A549 (cell line): ENCODE measurements at regions not wholly inside any gene's neighbourhood (a gene's known extent, or its start where the extent isn't known, plus 50 kb on each side); places are given as distances from the start of the nearest gene placed in this dataset.

Source experiments
- ATAC-seq, 2 experiments: fragments of 200-7000 bp in 1 of 2; fragments of >200 bp in 1 of 2; cut with Nextera tagmentation in 1 of 2; cut with Tn5 transposase in 1 of 2; 3 replicates each; pipeline versions ENCODE4 v1.8.0 to v1.9.1; 2018 to 2020; ENCODE audit warnings: mild to moderate bottlenecking in 1 of 2, moderate library complexity in 1 of 2
- CTCF ChIA-PET: fragments of 300-600 bp; sonication (Branson Sonifier 250); formaldehyde crosslinking; extraction: SDS; loops from one replicate; lab custom pipeline; 2021; ENCODE audit warnings: antibody characterized with exemption, inconsistent platforms; lab: Yijun Ruan, JAX
- POLR2A ChIA-PET: fragments of 350-600 bp; formaldehyde crosslinking; extraction: SDS; loops from one replicate; lab custom pipeline; 2021; ENCODE audit warnings: antibody characterized with exemption, inconsistent platforms; lab: Yijun Ruan, JAX
- DNase-seq, 2 experiments: peaks; one replicate each; pipeline versions ENCODE4 v3.0.0 to v3.0.0-alpha.2; 2011 to 2016; ENCODE audit warnings: low read depth in 1 of 2, low spot score in 1 of 2
- FAIRE-seq: peaks from 2 replicates; lab custom pipeline; 2011; peaks lifted over from hg19 to GRCh38; lab: Jason Lieb, UNC
- H3K27ac ChIP-seq, 2 experiments: fragments of >200 bp; sonication (Bioruptor Twin); formaldehyde crosslinking; 3 replicates each; pipeline ENCODE4 v1.5.1; 2016 to 2017
- H3K4me1 ChIP-seq: fragments of >200 bp; sonication (Bioruptor Twin); formaldehyde crosslinking; 3 replicates; pipeline ENCODE4 v1.6.1; 2016
- H3K4me2 ChIP-seq: fragments of >200 bp; sonication (Bioruptor Twin); formaldehyde crosslinking; 3 replicates; pipeline ENCODE4 v1.6.1; 2016
- H3K4me3 ChIP-seq: fragments of >200 bp; sonication (Bioruptor Twin); formaldehyde crosslinking; 3 replicates; pipeline ENCODE4 v1.5.1; 2016
- H3K9me3 ChIP-seq: fragments of >200 bp; sonication (Bioruptor Twin); formaldehyde crosslinking; 3 replicates; pipeline ENCODE4 v1.6.1; 2016
- BHLHE40 ChIP-seq: IDR thresholded peaks from 2 replicates; pipeline ENCODE4 v1.6.1; 2012; ENCODE audit warnings: low read depth, low read length, inconsistent platforms
- CEBPB ChIP-seq, 2 experiments: fragments of >200 bp in 1 of 2; sonication (Bioruptor Twin) in 1 of 2; formaldehyde crosslinking in 1 of 2; IDR thresholded peaks; 2 replicates each; pipeline ENCODE4 v1.6.1; 2012 to 2016
- CHD4 ChIP-seq: fragments of 200-600 bp; sonication (generic); IDR thresholded peaks from 2 replicates; pipeline ENCODE4 v1.6.1; 2016; ENCODE audit warnings: antibody characterized with exemption, mild to moderate bottlenecking, borderline replicate concordance
- EP300 ChIP-seq, 2 experiments: fragments of >200 bp; sonication (Bioruptor Twin); formaldehyde crosslinking; IDR thresholded peaks; 2 replicates in 1 of 2; 3 replicates in 1 of 2; pipeline ENCODE4 v1.6.1; 2016 to 2017
- HDAC2 ChIP-seq: fragments of 200-600 bp; sonication (generic); IDR thresholded peaks from 2 replicates; pipeline ENCODE4 v1.6.1; 2016
- HEYL ChIP-seq: fragments of 250-450 bp; sonication (Bioruptor Pico); IDR thresholded peaks from 2 replicates; pipeline ENCODE4 v1.8.0; 2021; ENCODE audit warnings: mild to moderate bottlenecking, moderate library complexity
- HOXA7 ChIP-seq: fragments of 250-450 bp; sonication (Bioruptor Pico); IDR thresholded peaks from 2 replicates; pipeline ENCODE4 v1.5.0; 2020; ENCODE audit warnings: mild to moderate bottlenecking, moderate library complexity
- HOXB5 ChIP-seq: fragments of 250-450 bp; sonication (Bioruptor Pico); IDR thresholded peaks from 2 replicates; pipeline ENCODE4 v1.5.0; 2020; ENCODE audit warnings: mild to moderate bottlenecking, moderate library complexity
- JUNB ChIP-seq: fragments of >200 bp; sonication (Bioruptor Twin); formaldehyde crosslinking; IDR thresholded peaks from 2 replicates; pipeline ENCODE4 v1.6.1; 2016
- MAZ ChIP-seq: fragments of 150-350 bp; IDR thresholded peaks from 2 replicates; pipeline ENCODE4 v1.6.1; 2014; ENCODE audit warnings: antibody characterized with exemption, low read depth, low read length, borderline replicate concordance
- POLR2AphosphoS2 ChIP-seq: conservative IDR thresholded peaks from 2 replicates; pipeline ENCODE4 v1.6.1; 2012; ENCODE audit warnings: low read length, improper control_type of control experiment, inconsistent platforms
- RNF2 ChIP-seq: fragments of 200-600 bp; sonication (generic); IDR thresholded peaks from 2 replicates; pipeline ENCODE4 v1.6.1; 2016; ENCODE audit warnings: low read depth, mild to moderate bottlenecking, antibody characterized with exemption, moderate library complexity, borderline replicate concordance
- ZFP36 ChIP-seq: fragments of 450-650 bp; IDR thresholded peaks from 2 replicates; pipeline ENCODE4 v1.6.1; 2014; ENCODE audit warnings: borderline replicate concordance; ENCODE audit not compliant: partially characterized antibody
- whole genome bisulfite sequencing: methylation state at CpG from one replicate; pipeline ENCODE4 v1.1.6; 2017; ENCODE audit errors: missing lambda C conversion rate; 5-methylcytosine and 5-hydroxymethylcytosine counted together
- TF ChIP-seq, protein P1 (sequence below): fragments of 200-600 bp; sonication (generic); IDR thresholded peaks from 2 replicates; pipeline ENCODE4 v1.6.1; 2016; ENCODE audit warnings: antibody characterized with exemption, mild to moderate bottlenecking, moderate library complexity
- TF ChIP-seq, protein P2 (sequence below): fragments of >200 bp; sonication (Bioruptor Twin); formaldehyde crosslinking; IDR thresholded peaks from 3 replicates; pipeline ENCODE4 v1.5.1; 2016
- TF ChIP-seq, protein P3 (sequence below): fragments of >200 bp; sonication (Bioruptor Twin); formaldehyde crosslinking; IDR thresholded peaks from 2 replicates; pipeline ENCODE4 v1.6.1; 2016

DNA sequence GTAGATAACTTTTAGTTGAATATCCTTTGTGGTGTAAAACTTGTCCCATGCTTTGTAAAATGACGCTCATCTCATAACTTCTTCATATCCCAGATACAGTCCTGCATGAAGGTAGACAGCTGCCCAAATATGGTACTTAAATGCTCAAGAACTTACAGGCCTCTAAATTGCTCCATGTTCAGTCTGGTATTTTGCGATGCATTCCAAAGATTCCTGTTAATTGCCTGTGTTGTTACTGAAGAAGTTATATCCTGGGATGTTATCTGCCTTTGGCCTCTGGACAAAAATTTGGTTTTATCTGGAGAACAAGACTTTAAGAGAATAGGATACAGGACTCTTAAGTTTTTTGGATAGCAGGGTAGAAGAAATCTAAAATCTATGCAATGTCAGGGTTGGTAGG is 473.0 kb downstream of the PCNX1 start:
- Histone ChIP-seq H3K4me1 (no peaks in the 10 kb centered on the region), H3K4me2 (no peak overlapping the region), H3K4me3 (no peak overlapping the region), H3K9me3 (no peaks in the 10 kb centered on the region), H3K27ac (no peak overlapping the region)
- TF ChIP-seq HDAC2 (no peak), EP300 (IDR thresholded peaks at IDR 0.05) (no peak), RNF2 (no peak), BHLHE40 (no peak)
- TF ChIP-seq, protein P1, sequence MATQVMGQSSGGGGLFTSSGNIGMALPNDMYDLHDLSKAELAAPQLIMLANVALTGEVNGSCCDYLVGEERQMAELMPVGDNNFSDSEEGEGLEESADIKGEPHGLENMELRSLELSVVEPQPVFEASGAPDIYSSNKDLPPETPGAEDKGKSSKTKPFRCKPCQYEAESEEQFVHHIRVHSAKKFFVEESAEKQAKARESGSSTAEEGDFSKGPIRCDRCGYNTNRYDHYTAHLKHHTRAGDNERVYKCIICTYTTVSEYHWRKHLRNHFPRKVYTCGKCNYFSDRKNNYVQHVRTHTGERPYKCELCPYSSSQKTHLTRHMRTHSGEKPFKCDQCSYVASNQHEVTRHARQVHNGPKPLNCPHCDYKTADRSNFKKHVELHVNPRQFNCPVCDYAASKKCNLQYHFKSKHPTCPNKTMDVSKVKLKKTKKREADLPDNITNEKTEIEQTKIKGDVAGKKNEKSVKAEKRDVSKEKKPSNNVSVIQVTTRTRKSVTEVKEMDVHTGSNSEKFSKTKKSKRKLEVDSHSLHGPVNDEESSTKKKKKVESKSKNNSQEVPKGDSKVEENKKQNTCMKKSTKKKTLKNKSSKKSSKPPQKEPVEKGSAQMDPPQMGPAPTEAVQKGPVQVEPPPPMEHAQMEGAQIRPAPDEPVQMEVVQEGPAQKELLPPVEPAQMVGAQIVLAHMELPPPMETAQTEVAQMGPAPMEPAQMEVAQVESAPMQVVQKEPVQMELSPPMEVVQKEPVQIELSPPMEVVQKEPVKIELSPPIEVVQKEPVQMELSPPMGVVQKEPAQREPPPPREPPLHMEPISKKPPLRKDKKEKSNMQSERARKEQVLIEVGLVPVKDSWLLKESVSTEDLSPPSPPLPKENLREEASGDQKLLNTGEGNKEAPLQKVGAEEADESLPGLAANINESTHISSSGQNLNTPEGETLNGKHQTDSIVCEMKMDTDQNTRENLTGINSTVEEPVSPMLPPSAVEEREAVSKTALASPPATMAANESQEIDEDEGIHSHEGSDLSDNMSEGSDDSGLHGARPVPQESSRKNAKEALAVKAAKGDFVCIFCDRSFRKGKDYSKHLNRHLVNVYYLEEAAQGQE: no peak
- FAIRE-seq (no peak), DNase-seq (no peak), ATAC-seq (no peak)
- ChIA-PET CTCF (no interaction called here), POLR2A (no interaction called here)
- 96% methylated on average over 2 of the region's 2 CpGs for WGBS

DNA sequence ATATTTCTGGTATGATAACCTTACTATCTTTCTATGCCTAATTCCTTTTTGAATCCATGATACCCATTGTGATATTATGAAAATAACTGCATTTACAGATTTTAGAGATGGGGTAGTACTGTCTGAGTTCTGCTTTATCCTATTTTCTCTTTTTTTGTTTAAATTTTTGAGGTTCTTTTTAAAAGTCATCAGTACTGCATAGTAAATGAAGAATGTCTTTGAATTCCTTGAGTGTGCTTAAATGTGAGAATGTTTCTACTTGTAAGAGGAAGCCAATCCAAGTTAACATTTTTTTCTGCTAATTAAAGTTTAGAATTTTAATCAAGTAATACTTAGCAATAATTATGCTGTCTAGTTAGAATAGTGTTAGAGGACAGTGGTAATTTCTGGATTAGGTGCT is 474.6 kb downstream of the PCNX1 start:
- ChIA-PET CTCF (no interaction called here), POLR2A (no interaction called here)
- Histone ChIP-seq H3K4me2 (no peak overlapping the region), H3K27ac (no peak overlapping the region), H3K4me3 (no peak overlapping the region), H3K9me3 (no peaks in the 10 kb centered on the region), H3K4me1 (no peaks in the 10 kb centered on the region)
- ATAC-seq (no peak), FAIRE-seq (no peak), DNase-seq (no peak)
- TF ChIP-seq, protein P2, sequence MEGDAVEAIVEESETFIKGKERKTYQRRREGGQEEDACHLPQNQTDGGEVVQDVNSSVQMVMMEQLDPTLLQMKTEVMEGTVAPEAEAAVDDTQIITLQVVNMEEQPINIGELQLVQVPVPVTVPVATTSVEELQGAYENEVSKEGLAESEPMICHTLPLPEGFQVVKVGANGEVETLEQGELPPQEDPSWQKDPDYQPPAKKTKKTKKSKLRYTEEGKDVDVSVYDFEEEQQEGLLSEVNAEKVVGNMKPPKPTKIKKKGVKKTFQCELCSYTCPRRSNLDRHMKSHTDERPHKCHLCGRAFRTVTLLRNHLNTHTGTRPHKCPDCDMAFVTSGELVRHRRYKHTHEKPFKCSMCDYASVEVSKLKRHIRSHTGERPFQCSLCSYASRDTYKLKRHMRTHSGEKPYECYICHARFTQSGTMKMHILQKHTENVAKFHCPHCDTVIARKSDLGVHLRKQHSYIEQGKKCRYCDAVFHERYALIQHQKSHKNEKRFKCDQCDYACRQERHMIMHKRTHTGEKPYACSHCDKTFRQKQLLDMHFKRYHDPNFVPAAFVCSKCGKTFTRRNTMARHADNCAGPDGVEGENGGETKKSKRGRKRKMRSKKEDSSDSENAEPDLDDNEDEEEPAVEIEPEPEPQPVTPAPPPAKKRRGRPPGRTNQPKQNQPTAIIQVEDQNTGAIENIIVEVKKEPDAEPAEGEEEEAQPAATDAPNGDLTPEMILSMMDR: no peak
- TF ChIP-seq CHD4 (no peak), ZFP36 (no peak), POLR2AphosphoS2 (no peak), JUNB (no peak), MAZ (no peak), HEYL (CRISPR knock-in tag) (no peak), HOXB5 (CRISPR knock-in tag) (no peak), HOXA7 (no peak), RNF2 (no peak), CEBPB (IDR thresholded peaks at IDR 0.05) (no peak)
- TF ChIP-seq, protein P1: no peak
- TF ChIP-seq, protein P3, sequence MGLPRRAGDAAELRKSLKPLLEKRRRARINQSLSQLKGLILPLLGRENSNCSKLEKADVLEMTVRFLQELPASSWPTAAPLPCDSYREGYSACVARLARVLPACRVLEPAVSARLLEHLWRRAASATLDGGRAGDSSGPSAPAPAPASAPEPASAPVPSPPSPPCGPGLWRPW: no peak
